ENCODE measurements at regions not wholly inside any gene's neighbourhood (a gene's known extent, or its start where the extent isn't known, plus 50 kb on each side); places are given as distances from the start of the nearest gene placed in this dataset.

- TF ChIP-seq SUZ12 (IDR thresholded peaks at IDR 0.05; ENCODE audit: extremely low read depth, insufficient read depth, insufficient read length) (no peak), YY1 (IDR thresholded peaks at IDR 0.05; ENCODE audit: insufficient read depth, insufficient read length) (no peak)
Observed at GRCh38 chr9:106304401-106304920, 558.5 kb upstream of the ZNF462 start.
